Tibial nerve (tissue), 4 donors: ENCODE measurements at regions not wholly inside any gene's neighbourhood (a gene's known extent, or its start where the extent isn't known, plus 50 kb on each side); places are given as distances from the start of the nearest gene placed in this dataset.
"Not testable (repeated sequence)": the region's sequence is repeated elsewhere in the genome, so short reads cannot be mapped to it uniquely, and the experiment has no call there.

Source experiments
- CTCF ChIP-seq, 5 experiments: fragments of 200-600 bp in 3 of 5; fragments of 450-650 bp in 2 of 5; sonication (generic) in 3 of 5; IDR thresholded peaks; one replicate each; pipeline ENCODE4 v1.5.1; 2016 to 2019; ENCODE audit warnings: antibody characterized with exemption in 5 of 5, mild to moderate bottlenecking in 3 of 5, moderate library complexity in 2 of 5
- EP300 ChIP-seq, 2 donors: sonication (generic); formaldehyde crosslinking; IDR thresholded peaks; one replicate each; pipeline ENCODE4 v1.6.1; 2017; ENCODE audit warnings: antibody characterized with exemption in 2 of 2, mild to moderate bottlenecking in 1 of 2
- POLR2A ChIP-seq, 2 donors: fragments of 450-650 bp; IDR thresholded peaks; one replicate each; pipeline ENCODE4 v1.6.1; 2017; ENCODE audit warnings: antibody characterized with exemption in 2 of 2, mild to moderate bottlenecking in 2 of 2, moderate library complexity in 2 of 2

GRCh38 chr22:25426530-25427308 is 137.8 kb upstream of the GRK3 start:
- peak in 1 of 5 experiments; percentile 13 for TF ChIP-seq CTCF (IDR thresholded peaks at IDR 0.05)
- not testable (repeated sequence) for TF ChIP-seq POLR2A, EP300 (IDR thresholded peaks at IDR 0.05)
